ENCODE measurements at regions not wholly inside any gene's neighbourhood (a gene's known extent, or its start where the extent isn't known, plus 50 kb on each side); places are given as distances from the start of the nearest gene placed in this dataset.

GRCh38 chr11:119571311-119571710 is 148.3 kb upstream of the THY1 start:
- TF ChIP-seq CTCF (IDR thresholded peaks at IDR 0.05) (no peak), POLR2AphosphoS5 (IDR thresholded peaks at IDR 0.05) (no peak), POLR2A (IDR thresholded peaks at IDR 0.05; ENCODE audit: low read depth) (no peak)
